CD4-positive, alpha-beta T cell treated with Interleukin-17A for 1 hour (primary cell): ENCODE measurements at regions not wholly inside any gene's neighbourhood (a gene's known extent, or its start where the extent isn't known, plus 50 kb on each side); places are given as distances from the start of the nearest gene placed in this dataset.

Experiments used
- DNase-seq: peaks from one replicate; pipeline ENCODE4 v3.0.0-alpha.2; 2020

DNA sequence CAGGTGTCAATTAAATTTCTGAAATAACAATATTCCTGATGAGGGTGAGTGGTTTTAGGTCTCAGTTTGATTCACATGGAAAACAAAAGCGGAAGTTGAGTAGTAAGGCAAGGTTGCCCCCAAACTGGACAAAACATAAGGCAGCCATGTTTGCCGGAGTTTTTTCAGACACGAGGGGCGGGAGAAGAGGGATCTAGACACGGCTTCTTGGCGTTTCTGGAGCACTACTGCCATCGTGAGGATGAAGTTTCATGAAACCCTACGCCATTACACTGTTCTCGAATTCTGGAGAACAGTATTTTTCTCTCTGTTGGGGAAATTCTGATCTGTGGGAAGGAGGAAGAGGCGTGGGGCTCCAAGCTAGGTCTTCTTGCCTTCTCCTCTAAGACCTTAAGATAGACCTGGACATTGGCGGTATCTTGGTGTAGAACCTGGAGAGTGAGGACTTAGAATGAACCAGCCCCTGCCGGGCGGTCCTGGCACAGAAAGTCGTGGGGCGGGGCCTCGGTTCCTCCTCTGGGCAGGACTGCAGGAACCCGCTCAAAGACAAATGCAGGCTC lies 160.3 kb downstream of the OR13H1 start:
- no peak for DNase-seq

GRCh38 chrX:131709553-131709952 lies 165.7 kb downstream of the OR13H1 start:
- no peak for DNase-seq

GRCh38 chrX:131711478-131711867 lies 167.6 kb downstream of the OR13H1 start:
- DNase-seq = no peak

GRCh38 chrX:131723646-131724045 lies 179.8 kb downstream of the OR13H1 start:
- no peak for DNase-seq

- DNase-seq = no peak
Observed at GRCh38 chrX:131724292-131724691, 180.4 kb downstream of the OR13H1 start.

DNA sequence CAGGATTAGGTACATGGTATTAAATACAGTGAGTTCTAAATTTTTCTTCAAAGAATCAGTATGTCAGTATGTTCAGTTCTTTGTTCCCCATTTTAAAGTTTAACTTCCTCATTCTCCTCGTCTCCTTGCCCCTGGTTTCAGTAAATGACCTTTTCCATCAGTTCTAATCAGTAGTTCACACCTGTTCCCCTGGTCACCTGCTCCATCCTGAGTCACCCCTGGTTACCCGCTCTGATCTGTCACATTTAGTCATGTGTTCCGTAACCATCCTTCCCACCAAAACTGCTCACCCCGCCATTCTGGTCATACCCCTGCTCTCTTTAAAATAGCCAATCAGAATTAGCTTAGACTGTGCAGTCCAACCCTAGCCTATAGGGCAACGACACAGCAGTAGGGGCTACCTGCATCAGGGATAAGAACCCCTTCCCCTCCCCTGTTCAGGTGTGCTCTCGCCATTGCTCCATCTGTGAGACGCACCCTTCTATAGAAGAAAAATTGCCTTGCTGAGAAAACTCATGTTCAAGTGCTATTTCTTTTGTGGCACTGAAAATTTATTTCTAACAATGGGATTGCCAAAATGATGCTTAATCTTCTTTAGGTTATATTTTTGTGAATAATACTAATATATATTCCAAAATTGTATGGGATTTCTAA lies 181.3 kb downstream of the OR13H1 start:
- DNase-seq = no peak

DNA sequence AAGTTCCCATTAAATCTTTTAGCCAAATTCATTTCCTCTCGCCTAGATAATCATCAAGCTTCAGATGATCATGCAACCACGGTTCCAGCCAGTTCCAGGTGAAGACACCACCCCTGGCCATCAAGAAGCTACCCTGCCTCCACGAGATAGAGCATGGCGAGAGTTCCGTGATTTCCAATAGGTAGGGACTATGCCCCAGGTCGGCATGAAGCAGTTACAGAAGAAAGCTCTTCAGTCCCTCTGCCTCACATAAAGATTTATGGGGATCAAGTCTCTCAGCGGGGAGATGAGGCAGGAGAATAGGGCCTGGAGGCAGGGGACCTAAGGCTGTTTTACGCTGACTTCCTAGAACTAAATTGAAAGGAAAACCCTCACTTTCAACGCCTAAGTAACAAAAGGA lies 183.9 kb downstream of the OR13H1 start:
- DNase-seq = no peak

DNA sequence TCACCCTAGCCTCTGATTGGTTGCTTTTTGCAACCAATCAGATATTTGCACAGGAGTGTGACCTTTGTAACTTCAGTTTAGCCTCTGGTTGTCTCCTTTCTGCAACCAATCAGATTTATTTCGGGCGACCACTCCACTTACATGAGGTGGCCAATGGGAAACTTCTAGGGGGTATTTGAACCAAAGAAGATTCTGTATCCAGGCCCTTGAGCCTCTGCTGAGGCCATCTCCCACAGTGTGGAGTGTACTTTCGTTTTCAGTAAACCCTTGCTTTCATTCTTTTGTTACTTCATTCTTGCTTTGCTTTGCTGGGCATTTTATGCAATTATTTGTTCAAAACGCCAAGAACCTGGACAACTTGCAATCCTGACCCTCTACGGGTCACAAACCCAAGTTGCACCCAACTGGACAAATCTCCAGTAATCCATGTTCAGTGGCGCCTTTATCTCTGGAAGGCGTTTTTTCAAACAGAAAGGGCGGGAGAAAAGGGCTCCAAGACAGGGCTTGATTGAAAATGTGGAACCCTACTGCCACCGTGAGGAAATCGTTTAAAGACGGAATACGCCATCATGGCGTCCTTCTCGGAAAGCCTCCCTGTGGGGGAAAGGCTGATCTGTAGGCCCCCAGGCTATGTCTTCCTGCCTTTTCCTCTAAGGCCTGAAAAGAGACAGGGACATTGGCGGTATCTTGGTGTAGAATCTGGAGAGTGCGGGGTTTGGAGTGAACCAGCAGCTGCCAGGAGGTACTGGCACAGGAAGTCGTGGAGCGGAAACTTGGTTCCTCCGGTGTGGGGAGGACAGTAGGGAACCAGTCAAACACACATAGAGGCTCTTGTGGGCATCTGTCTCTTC lies 184.6 kb downstream of the OR13H1 start:
- DNase-seq = no peak

DNA sequence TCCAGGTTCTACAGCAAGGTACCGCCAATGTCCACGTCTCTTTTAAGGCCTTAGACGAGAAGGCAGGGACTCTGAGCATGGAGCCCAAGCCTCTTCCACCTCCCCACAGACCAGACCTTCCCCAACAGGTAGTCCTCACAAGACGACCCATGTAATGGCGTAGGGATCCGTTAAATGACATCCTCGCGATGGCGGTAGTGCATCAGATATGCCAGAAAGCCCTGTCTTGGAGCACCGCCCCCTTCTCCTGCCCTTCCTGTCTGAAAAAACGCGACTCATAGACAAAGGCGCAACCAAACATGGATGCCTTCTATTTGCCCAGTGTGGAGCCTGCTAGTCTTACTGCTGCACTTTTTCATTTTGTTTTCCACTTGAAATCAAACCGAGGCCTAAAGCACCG lies 185.4 kb downstream of the OR13H1 start:
- DNase-seq = no peak

DNA sequence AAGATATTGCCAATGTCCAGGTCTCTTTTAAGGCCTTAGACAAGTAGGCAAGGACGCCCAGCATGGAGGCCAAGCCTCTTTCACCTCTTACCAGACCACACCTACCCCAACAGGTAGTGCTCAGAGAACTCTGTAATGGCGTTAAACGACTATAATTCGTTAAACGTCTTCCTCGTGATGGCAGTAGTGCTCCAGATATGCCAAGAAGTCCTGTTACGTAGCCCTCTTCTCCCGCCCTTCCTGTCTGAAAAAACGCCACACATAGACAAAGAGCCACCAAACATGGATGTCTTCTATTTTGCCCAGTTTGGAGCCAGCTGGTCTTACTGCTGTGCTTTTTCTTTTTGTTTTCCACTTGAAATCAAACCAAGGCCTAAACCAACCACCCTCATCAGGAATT lies 190.7 kb downstream of the OR13H1 start:
- no peak for DNase-seq

- DNase-seq = no peak
Observed at GRCh38 chrX:131735127-131735526, 191.3 kb downstream of the OR13H1 start.

GRCh38 chrX:131739823-131740222 lies 195.9 kb downstream of the OR13H1 start:
- no peak for DNase-seq

- no peak for DNase-seq
Observed at GRCh38 chrX:131741103-131741581, 197.3 kb downstream of the OR13H1 start.

- DNase-seq = no peak
Observed at GRCh38 chrX:131745942-131746489, 202.1 kb downstream of the OR13H1 start.

DNA sequence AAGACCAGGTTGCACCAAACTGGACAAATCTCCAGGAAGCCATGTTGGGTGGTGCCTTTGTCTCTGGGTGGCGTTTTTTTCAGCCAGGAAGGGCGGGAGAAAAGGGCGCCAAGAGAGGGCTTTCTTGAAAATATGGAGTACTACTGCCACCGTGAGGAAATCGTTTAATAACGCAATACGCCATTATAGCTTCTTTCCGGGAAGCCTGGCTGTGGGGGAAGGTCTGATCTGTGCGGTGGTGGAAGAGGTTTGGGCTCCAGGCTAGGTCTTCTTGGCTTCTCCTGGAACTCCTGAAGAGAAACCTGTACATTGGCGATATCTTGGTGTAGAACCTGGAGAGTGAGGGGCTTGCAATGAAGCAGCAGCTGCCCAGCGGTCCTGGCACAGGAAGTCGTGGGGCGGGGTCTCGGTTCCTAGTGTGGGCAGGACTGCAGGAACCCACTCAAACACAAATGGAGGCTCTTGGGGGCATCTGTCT lies 202.7 kb downstream of the OR13H1 start:
- DNase-seq = no peak

DNA sequence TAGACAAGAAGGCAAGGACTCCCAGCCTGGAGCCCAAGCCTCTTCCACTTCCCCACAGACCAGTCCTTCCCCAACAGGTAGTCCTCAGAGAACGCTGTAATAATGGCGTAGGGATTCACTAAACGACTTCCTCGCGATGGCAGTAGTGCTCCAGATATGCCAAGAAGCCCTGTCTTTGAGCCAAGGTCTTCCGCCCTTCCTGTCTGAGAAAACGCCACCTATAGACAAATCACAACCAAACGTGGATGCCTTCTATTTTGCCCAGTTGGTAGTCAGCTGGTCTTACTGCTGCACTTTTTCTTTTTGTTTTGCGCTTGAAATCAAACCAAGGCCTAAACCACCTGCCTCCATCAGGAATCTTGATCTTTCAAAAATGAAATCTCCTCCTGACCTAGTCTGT lies 203.3 kb downstream of the OR13H1 start:
- no peak for DNase-seq

GRCh38 chrX:131752493-131753198 lies 208.8 kb downstream of the OR13H1 start:
- no peak for DNase-seq

DNA sequence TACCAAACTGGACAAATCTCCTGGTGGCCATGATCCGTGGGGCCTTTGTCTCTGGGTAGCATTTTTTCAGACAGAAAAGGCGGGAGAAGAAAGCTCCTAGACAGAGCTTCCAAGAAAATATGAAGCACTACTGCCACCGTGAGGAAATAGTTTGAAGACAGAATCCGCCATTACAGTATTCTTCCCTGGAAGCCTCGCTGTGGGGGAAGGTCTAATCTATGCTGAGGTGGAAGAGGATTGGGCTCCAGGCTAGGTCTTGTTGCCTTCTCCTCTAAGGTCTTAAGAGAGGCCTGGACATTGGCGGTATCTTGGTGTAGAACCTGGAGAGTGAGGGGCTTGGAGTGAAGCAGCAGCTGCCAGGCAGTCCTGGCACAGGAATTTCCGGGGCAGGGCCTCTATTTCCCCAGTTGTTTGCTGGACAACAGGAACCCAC lies 218.9 kb downstream of the OR13H1 start:
- DNase-seq = no peak

- no peak for DNase-seq
Observed at GRCh38 chrX:131763674-131764073, 219.8 kb downstream of the OR13H1 start.

DNA sequence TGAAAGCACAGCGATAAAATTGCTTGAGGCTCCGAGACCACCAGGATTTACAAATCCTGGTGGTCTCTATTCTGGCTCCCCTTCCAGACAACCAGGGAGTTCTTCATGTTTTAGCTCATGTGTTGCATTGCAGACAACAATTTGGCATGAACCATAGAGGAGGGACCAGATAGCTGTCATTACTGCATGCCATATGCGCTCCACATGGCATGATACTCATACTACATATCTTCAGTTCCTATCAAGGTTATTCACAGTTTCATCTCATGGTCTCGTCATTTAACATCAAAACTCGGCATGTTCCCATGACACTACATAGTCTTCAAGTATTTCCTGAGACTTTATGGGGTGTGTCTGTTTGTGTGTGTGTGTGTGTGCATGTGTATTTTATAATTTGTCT lies 220.3 kb downstream of the OR13H1 start:
- no peak for DNase-seq

DNA sequence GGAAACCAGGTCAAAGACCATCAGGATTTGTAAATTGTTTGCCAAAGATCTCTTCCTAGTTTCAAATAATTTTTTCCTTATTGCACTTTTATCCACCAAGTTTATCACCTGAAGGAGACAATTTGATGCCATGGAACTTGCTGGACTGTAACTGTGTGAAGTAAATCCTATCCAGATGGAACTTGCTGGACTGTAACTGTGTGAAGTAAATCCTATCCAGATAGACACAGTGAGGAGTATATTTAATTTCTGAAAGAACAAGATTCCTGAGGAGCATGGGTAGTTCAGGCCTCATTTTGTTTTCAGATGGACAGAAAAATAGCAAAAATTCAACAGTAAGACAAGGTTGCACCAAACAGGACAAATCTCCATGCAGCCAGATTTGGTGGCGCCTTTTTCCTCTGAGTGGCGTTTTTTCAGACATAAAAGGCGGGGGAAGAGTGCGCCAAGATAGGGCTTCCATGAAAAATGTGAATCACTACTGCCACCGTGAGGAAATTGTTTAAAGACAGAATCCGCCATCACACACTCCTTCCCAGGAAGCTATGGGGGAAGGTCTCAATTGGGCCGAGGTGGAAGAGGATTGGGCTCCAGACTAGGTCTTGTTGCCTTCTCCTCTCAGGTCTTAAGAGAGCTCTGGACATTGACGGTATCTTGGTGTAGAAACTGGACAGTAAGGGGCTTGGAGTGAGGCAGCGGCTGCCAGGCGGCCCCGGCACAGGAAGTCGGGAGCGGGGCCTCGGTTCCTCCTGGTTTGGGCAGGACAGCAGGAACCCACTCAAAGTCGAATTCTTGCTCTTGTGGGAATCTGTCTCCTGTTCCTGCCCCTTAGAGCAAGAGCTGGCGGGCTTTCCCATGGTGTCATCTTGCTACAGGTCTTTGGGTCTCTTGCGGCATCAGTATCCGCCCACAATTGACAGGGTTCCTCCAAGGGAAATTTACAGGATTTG lies 234.7 kb downstream of the OR13H1 start:
- no peak for DNase-seq

DNA sequence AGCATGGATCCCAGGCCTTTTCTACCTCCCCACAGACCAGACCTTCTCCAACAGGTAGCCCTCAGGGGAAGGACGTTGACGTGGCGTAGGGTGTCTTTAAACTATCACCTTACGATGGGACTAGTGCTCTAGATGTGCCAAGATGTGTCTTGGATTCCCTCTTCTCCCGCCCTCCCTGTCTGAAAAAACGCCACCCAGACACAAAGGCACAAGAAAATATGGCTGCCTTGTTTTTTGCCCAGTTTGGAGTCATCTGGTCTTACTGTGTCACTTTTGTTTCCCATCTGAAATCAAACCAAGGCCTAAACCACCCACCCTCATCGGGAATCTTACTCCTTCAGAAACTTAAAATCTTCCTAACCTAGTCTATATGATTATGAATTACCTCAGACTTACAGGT lies 235.4 kb downstream of the OR13H1 start:
- DNase-seq = no peak
